Stimulated activated CD4-positive, alpha-beta T cell treated with anti-CD3 and anti-CD28 coated beads, Interleukin-1b, Interleukin-23, amount 100 ng/mL, for 4 hours (primary cell): ENCODE measurements at regions not wholly inside any gene's neighbourhood (a gene's known extent, or its start where the extent isn't known, plus 50 kb on each side); places are given as distances from the start of the nearest gene placed in this dataset.
"Not testable (repeated sequence)": the region's sequence is repeated elsewhere in the genome, so short reads cannot be mapped to it uniquely, and the experiment has no call there.

Experiments
- DNase-seq, 2 donors: peaks; one replicate each; pipeline ENCODE4 v3.0.0-alpha.2; 2020; ENCODE audit warnings: low read depth in 2 of 2

DNA sequence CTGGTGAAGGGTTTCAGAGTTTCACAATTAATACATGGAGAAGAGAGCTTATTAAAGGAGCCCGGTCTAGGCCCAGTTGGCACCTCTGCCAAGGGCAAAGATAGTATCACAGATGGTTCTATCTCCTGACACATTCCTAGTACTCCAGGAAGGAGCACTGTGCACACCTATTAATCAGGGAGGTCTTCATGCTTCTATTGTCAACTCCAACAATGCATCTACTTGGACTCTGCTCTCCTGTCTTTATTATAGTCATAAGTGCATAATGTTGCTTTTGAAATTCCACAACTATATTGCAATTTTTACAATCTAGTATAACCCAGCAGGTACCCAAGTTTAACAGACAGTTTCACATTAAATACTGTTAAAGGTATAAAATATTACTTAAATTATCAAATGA is 174.5 kb upstream of the TSC22D1 start:
- DNase-seq = no peak

DNA sequence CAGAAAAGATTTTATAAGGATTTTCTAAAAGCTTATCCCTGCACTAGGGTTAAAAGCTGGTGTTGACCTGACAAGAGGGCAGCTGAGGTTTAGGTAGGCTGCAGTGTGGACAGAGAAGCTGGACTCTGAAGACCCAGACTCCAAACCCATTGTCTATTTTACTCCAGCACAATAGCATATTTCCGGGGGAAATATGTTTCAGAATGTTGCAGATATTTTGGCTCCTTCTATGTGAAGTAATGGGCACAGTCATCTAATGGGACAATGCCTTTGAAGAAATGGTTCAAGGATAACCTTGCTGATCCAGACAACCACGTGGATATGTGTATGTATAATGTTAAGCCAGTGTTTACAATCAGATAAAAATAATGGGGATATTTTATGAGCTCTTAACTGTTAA is 173.8 kb upstream of the TSC22D1 start:
- no peak for DNase-seq

DNA sequence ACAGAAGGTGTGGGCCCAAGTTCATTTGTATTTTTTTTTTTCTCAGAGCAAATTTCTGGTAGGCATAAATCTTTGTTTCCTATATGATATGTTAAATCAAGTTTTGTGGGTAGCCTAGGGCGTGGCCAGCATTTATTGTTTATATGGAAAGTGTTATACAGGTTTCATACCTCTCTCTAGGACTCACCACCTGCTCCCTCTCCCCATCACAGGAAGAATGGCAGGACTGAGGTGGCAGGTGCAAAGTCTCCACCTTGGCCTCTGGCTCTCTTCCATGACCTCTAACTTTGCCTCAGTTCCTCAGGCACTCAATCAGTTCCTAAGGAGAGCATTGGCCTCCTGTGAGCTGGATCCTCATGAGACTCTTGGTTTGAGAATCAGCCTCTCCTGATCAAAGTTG is 172.3 kb upstream of the TSC22D1 start:
- no peak for DNase-seq

DNA sequence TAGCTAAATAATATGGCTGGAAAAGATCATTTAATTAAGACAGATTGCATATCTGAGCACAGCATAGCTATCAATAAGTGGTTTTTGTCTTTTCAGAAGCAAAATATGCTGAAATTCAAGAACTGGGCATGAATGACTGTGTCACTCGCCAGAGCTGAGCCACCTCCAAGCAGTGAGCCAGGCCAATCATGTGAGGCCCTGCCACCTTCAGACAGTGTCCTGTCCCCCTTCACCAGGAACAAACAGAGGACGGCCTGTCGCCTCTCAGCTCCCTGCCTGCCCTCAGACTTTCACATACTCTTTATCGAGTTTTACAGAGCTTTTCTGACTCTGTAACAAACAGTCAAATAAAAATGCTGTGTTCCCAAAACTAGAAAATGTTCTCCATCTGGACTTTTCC is 171.0 kb upstream of the TSC22D1 start:
- no peak for DNase-seq

DNA sequence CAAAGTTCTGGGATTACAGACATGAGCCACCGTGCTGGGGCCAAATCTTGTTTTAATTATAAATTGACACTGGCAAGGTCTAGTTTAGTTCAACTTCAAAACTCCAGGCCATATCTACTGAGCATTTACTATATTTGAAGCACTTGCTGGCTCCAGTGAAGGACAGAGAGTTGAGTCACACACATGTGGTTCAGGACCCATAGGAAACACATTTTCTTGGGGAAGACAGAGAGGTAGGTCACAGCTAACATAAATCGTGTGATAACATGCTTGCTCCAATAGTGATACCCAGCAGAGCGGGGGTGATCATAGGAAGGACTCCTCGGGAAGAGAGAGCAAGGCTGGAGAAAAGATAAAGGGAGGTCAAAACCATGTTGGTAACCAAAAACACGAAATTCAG is 170.6 kb upstream of the TSC22D1 start:
- no peak for DNase-seq

DNA sequence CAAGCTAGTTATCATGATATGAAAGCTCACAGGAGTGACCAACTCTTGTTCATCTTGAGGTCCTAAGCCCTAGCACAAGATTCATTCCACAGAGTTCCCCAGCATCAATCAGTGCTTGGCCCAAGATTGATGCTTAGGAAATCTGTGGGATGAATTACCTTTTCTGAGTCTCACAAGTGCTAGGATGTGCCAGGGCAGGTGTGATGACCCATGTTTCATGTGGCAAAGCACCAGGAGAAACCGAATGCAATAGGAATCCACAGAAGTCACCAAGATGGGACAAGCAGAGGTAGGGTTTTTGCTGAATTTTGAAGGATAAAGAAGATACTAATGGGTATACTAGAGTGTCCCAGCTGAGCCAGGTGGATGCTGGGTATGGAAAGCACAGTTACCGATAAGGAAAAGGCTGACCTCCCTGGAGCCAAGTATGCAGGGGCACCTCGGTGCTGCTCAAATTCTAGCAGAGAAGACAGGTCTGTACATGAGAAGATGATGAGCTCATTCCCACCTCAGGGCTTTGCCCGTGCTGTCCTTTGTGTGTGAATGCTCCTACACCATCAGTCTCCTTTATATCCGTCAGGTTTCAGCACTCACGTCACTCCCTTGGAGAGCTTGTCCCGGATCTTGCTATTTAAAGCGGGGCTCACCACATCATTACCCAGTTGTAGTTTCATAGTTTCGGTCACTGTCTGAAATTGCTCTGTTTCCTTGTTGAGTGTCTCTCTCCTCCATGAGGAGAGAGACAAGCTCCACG is 168.9 kb upstream of the TSC22D1 start:
- no peak for DNase-seq

DNA sequence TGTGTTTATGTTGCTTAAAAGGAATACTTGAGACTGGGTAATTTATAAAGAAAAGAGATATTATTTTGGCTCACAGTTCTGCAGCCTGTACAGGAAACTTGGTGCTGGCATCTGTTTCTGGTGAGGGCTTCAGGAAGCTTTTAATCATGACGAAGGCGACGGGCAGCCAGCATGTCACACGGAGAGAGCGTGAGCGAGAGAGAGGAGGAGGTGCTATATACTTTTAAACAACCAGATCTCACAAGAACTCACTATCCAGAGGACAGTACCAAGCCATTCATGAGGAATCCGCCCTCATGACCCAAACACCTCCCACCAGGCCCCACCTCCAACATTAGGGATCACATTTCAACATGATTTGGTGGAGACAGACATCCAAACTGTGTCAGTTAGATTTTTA is 163.4 kb upstream of the TSC22D1 start:
- DNase-seq = no peak

DNA sequence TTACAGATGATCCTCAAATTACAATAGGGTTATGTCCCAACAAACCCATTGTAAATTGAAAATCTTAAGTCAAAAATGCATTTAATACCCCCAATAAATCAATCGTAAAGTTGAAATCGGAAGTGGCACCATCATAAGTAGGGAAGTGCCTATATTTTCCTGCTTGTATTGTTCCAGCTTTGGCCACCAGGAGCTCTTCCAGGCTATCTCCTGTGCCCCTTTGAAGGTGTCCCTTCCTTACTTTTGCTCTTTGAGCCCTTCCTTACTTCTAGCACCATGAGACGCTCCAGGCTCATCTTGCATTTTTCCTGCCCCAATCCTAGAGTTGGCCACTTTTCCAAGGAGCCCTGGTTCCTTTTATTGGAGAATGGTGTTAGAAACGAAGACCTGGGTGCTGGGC is 163.0 kb upstream of the TSC22D1 start:
- DNase-seq = no peak

DNA sequence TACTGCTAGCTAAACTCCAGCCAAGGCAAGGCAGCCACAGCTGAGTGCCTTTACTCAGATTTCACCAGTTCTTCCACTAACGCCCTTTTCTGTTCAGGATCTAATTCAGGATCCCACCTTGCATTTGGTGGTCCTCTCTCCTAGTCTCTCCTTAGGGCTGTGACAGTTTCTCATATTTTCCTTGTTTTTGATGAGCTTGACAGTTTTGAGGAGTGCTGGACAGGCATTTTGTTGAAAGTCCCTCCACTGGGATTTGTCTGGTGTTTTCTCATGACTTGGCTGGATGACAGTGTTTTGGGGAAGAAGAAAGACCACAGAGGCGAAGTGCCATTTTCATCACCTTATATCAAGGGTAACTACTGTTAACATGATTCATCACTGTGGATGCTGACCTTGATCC is 162.3 kb upstream of the TSC22D1 start:
- DNase-seq = no peak

DNA sequence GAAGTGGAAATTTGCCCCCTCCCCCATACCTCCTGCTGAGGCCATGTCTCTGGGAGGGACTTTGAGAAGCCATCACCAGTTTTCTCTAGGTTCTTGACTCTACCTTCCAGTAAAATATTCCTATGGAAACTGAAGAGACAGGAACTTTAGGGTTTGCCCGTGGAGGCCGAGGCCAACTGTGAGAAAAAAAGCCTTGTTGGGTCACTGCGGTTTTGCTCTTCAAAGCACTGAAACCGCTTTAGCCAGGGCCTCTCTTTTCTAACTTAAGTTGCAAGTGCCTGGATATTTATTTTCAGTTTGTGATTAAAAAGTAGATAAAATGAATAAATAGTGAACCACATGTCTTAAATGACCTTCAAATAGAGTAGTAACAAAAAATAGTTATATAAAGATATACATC is 159.7 kb upstream of the TSC22D1 start:
- DNase-seq = no peak

DNA sequence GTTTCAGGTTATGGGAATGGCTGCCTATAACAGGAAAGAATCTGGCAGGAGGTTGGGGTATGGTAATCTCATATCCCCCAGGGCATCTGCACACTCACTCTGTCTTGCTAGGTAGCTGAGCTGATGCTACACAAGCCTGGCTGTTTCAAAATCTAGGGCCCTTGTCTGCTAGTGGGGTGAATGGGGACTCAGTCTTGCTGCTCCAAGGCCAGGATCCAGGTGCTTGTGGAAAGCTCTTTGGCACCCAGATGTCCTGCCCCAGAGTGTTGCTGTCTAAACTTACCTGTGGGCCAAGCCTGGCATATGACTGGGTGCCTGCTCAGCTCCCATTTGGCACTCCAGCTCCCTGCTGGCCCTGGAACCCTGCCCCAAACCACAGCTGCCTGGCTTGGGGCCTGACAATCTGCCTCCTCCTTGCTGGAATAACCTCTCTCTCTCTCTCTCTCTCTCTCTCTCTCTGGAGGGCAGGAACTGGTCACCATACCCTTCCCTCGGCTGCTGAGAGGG is 158.1 kb upstream of the TSC22D1 start:
- DNase-seq = no peak

DNA sequence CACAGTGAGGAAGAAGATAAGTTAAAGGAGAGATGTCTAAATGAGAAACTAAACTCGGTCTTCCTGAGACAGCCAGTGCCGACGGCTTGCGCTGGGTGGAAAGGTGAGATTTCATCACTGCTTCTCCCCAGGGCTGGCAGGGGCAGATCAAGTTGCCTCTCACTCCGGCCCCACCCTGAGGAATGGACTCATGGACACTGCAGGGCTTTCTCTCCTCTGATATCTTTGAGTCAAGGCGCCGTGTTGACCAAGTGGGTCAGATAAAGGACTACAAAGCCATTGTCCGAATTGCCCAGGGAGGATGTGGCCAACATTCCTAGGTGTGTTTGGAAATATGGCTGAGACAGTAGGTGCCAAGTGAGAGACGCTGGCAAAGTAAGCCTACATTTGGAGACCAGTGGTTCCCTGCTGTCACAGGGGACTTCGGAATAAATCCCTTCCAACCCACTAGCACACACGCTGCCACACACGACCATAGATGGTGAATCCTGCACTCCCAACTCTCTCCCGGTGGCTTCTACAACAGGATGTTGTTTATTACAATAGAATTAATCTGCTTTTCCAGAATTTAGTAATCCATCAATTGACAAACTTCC is 156.5 kb upstream of the TSC22D1 start:
- DNase-seq = no peak

DNA sequence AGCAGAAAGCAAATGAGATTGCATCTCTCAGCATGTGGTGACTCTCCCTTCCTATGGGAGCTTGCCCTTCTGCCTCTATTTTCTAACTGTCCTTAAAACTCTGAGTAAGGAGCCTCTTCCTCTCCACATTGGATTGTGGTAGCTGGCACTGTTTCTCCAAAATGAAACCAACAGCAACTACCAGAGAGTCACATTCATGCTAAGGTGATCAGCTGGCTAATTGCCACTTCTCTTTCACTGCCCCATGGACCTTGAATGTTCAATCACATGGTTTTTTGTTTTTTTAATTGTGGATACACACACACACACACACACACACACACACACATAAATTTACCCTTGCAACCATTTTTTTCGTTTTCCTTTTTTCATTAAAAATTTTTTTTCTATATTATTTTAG is 154.7 kb upstream of the TSC22D1 start:
- no peak for DNase-seq

DNA sequence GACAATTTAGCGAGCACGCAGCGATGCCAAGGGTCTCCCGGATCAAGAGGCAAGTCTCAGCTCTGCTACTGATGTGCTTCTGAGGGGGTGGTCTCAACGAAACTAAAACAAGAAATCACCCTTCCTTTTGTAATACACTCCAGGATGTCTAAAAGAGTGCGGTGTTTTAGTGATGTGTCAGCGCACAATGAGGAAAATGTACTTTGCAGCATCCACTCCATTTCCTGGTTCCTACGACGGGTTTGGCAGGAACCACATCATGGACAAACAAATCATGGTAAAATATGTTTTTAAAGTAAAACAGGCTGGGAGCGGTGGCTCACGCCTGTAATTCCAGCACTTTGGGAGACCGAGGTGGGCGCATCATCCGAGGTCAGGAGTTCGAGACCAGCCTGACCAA is 154.0 kb upstream of the TSC22D1 start:
- DNase-seq = no peak

DNA sequence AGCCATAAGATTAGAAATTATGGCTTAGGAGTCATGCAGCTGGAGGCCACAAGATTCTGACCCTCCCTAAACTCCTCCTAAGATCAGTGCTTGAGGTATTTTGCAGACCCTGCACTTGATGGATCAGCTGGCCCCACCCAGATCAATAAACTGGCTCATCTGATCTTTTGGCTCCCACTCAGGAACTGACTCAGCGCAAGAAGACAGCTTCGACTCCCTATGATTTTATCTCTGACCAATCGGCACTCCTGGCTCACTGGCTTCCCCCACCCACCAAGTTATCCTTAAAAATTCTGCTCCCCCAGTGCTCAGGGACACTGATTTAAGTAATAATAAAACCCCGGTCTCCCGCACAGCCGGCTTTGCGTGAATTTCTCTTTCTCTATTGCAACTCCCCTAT is 151.5 kb upstream of the TSC22D1 start:
- DNase-seq = not testable (repeated sequence)

DNA sequence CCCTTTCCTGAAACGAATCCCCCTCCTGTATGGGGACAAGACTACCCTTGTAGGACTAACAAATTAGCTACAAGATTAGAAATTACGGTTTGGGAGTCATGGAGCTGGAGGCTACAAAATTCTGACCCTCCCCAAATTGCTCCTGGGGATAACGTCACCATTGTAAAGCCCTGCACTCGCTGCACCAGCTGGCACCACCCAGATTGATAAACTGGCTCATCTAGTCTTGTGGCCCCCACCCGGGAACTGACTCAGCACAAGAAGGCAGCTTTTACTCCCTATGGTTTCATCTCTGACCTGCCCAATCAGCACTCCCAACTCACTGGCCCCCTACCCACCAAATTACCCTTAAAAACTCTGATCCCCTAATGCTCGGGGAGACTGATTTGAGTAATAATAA is 150.6 kb upstream of the TSC22D1 start:
- DNase-seq = no peak

DNA sequence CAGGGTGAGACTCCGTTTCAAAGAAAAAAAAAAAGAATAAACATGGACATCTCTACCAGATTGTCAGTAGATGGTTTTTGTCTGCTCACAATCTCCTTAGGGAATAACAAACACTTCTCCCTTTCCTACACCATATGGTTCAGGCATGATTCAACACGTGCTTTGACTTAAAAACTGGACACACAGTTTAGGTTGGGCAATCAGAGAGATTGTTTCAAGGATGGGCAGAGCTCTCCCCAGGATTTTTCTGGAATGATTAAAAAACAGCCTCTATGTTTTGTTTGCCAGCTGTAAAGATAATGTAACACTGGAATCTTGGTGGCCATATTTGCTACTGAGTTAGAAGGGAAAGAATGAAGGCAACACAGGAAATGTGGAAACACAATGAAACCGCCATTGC is 150.1 kb upstream of the TSC22D1 start:
- DNase-seq = no peak

DNA sequence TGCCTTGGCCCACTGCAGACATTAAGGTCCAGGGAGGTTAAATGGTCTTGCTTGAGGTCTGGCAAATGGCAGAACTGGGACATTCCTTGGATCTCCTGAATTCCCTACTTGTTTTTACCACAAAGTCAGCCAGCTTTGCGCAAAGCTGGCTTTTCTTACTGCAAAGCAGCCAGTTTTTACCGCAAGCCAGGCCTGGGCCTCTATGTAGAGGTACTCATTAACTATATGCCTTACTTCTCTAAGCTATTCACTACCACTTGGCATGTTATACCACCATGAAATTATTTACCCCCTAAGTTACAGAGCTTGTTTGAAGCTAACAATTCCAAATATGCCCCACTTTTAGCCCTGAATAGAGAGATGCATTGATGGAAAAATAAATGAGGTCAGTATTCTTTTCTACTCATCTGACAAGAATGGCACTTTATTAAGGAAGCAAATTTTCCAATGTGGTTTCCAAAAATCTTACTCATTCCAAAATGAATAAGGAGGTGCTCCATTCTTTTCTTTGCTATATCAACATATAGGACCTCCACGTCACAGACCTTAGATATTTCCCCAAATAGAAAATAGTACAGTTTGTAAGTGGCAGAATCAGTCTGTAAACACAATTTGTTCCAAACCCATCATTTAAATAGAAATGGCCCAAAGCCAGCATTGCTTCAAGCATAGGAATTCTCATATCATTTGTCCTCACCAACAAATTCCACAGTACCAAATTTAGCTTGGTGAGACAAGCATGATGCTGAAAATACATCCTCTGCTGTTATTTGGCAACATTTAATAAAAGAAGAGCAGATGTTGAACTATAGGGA is 143.9 kb upstream of the TSC22D1 start:
- no peak for DNase-seq

DNA sequence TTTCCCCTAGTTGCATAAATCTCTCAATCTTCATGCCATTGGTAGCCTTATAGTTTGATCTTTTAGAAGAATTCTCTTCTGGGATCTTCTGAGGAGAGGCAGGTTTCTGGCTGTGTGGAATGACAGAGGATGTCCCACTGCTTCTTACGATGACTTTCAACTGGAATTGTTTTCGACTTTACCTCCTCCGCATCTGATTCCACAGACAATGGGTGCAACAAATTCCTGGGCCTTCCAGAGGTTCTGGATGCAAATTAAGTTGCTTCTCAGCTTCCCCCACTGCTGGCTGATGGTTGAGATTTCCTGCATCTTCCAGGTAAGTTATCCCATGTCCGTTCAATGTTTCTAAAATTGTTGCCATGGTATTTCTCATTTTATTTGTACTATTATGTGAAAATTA is 142.3 kb upstream of the TSC22D1 start:
- DNase-seq = no peak

DNA sequence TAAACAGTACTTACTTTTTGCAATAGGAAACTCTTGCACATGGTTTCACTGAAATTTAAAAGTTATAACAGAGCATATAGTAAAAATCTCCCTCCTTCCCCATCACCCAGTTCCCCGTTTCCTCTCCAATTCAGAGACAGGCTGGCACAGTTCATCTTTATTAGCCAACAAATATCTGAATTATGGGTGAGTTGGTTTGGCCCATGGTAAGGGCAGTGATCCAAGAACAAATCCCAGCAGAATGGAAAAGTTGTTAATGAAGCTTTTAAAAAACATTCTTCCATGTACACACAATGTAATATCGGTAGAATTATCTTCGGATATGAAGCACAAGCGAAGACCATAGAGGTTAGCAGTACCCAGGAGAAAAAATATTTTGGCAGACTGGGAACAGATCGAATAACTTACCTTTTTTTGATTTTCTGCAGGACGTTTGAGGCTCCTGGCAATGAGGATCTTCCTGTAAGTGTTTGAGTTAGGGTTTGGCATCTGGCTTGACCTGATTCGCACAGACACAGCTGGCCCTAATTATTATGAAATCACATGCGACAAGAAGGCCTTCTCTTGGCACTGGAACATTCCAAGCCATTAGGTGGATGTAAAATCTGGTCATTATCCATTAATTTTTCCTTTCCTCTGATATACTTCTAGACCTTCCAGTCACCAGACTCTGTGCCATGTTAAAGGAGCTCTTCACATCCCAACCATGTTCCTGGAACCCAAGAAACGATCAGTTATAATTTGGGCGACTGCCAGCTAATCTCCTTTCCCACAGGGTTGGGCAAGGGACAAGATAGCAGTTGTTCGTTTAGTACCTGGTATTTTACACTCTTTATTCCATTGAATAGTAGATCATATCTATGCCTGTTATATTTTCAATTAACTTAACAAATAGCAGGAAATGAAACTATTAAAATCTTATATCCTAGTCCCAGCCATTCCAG is 139.4 kb upstream of the TSC22D1 start:
- no peak for DNase-seq

DNA sequence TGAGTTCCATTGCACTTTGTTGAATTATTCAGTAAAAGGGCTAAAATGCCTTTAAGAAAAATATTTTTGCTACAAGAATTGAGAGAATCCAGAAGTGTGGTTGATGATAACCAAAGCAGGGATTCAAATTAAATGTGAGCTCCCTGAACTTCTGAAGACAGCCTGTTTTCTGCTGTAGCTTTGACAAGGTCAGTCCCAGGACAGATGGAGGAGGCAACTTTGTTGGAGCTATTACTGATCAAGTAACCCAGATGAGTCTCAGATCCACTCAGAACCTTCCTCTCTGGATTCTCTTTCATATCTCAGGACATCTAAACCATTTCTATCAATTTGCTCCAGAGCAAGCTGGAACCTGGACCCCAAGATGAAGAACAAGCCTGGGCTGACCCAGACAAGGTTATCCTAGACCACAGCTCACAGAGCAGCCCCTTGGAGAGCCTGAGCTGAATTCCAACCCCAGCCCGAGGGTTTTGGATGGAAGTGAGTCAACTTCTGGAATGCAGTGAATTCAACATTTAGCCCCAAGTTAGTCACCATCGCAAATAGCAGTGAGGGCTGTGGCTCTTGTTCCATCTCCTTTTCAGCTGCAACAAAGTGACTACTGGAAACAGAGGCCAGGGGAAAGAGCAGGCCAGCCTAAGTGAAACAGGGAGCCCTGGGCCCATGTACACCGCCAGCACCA is 137.8 kb upstream of the TSC22D1 start:
- DNase-seq = no peak
